Neutrophil (primary cell): ENCODE measurements at regions not wholly inside any gene's neighbourhood (a gene's known extent, or its start where the extent isn't known, plus 50 kb on each side); places are given as distances from the start of the nearest gene placed in this dataset.

Experiments
- H3K27ac ChIP-seq: fragments of 200-600 bp; sonication (generic); 2 replicates; pipeline ENCODE4 v1.5.1; 2016; ENCODE audit warnings: mild to moderate bottlenecking, moderate library complexity
- H3K27me3 ChIP-seq: fragments of 200-600 bp; sonication (generic); 2 replicates; pipeline ENCODE4 v1.6.0; 2016; ENCODE audit warnings: mild to moderate bottlenecking
- H3K36me3 ChIP-seq: fragments of 200-600 bp; sonication (generic); 2 replicates; pipeline ENCODE4 v1.5.1; 2017
- H3K4me1 ChIP-seq, 2 experiments: fragments of 200-600 bp in 1 of 2; sonication (generic) in 1 of 2; 1 replicate in 1 of 2; 2 replicates in 1 of 2; pipeline versions ENCODE4 v1.5.1 to v1.6.1; 2013 to 2016; ENCODE audit warnings: low read depth in 1 of 2, low read length in 1 of 2, mild to moderate bottlenecking in 1 of 2, moderate library complexity in 1 of 2; ENCODE audit not compliant: control insufficient read depth in 1 of 2, insufficient read depth in 1 of 2
- H3K4me3 ChIP-seq, 2 experiments: fragments of 200-600 bp in 1 of 2; sonication (generic) in 1 of 2; 1 replicate in 1 of 2; 2 replicates in 1 of 2; pipeline ENCODE4 v1.5.1; 2013 to 2016; ENCODE audit warnings: low read depth in 1 of 2, low read length in 1 of 2, mild to moderate bottlenecking in 1 of 2, moderate library complexity in 1 of 2
- H3K9me3 ChIP-seq: fragments of 200-600 bp; sonication (generic); 2 replicates; pipeline ENCODE4 v1.5.1; 2016
- TF ChIP-seq, protein P1 (sequence below): fragments of 200-600 bp; sonication (generic); IDR thresholded peaks from 2 replicates; pipeline ENCODE4 v1.5.1; 2016; ENCODE audit warnings: antibody characterized with exemption

DNA sequence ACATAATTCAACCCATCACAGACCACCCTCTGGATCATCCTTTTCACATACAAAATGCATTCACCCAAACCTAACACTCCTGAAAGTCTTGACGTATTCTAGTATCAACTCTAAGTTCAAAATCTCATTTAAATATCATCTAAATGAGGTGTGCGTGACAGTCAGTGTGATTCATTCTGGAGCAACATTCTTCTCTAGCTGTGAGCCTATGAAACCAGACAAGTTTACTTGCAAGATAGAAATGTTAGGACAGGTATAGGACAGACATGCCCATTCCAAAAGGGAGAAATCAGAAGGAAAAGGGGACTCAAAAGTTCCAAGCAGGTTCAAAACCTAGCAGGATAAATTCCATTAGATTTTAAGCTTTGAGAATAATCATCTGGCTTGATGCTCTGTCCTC lies 329.7 kb downstream of the CD83 start:
- Histone ChIP-seq H3K36me3 (no peaks in the 10 kb centered on the region), H3K4me1 (no peaks in the 10 kb centered on the region), H3K9me3 (no peaks in the 10 kb centered on the region), H3K27ac (no peak overlapping the region), H3K4me3 (no peak overlapping the region), H3K27me3 (peaks cover 7% of the 10 kb centered on the region)
- TF ChIP-seq, protein P1, sequence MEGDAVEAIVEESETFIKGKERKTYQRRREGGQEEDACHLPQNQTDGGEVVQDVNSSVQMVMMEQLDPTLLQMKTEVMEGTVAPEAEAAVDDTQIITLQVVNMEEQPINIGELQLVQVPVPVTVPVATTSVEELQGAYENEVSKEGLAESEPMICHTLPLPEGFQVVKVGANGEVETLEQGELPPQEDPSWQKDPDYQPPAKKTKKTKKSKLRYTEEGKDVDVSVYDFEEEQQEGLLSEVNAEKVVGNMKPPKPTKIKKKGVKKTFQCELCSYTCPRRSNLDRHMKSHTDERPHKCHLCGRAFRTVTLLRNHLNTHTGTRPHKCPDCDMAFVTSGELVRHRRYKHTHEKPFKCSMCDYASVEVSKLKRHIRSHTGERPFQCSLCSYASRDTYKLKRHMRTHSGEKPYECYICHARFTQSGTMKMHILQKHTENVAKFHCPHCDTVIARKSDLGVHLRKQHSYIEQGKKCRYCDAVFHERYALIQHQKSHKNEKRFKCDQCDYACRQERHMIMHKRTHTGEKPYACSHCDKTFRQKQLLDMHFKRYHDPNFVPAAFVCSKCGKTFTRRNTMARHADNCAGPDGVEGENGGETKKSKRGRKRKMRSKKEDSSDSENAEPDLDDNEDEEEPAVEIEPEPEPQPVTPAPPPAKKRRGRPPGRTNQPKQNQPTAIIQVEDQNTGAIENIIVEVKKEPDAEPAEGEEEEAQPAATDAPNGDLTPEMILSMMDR, result no peak

DNA sequence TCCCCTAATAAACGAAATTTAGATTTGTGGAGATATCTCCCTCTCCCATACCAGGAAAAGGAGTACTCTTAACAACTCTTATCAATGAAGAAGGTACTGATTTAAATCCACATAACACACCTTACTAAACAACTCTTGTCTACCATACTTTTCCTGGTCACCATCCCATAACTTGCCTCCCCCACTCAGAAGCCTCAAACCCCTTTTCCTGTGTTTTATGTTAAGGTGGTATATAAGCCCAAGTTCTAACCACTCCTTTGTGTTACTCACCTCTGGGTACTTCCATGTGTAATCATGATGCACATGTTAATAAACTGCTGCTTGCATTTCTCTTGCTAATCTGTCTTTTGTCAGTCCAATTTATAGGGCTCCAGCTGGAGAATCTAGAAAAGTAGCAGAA lies 330.7 kb downstream of the CD83 start:
- Histone ChIP-seq H3K36me3 (no peaks in the 10 kb centered on the region), H3K27ac (no peak overlapping the region)
- TF ChIP-seq, protein P1, result no peak

DNA sequence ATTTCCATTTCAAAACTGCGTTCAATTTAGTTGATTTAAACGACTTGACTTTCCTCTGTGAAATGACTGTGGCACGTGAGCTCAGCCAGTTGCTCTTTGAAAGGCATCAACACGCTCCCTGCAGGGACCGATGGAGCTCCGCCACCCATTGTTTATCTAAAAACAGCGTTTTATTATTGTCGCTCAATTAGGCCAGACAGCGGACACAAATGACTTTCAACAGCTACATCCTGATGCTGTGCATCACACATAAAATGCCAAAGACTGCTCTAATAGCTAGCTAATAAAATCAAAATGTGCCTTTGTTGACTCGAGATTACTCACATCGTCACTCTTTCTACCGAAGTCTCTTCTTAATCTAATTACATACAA lies 332.5 kb downstream of the CD83 start:
- Histone ChIP-seq H3K4me1 (peaks cover 7 to 11% of the 10 kb centered on the region in 2 experiments), H3K27me3 (peaks cover 8% of the 10 kb centered on the region), H3K9me3 (no peaks in the 10 kb centered on the region), H3K27ac (no peak overlapping the region), H3K4me3 (no peak overlapping the region), H3K36me3 (no peaks in the 10 kb centered on the region)
- TF ChIP-seq, protein P1, result no peak

More for the DNA sequence above, 330.7 kb downstream of the CD83 start:
- peaks cover 8% of the 10 kb centered on the region for H3K27me3 ChIP-seq
- H3K4me3 ChIP-seq, result no peak overlapping the region
- no peaks in the 10 kb centered on the region for H3K9me3 ChIP-seq
- H3K4me1 ChIP-seq, result peaks cover 5 to 9% of the 10 kb centered on the region in 2 experiments

DNA sequence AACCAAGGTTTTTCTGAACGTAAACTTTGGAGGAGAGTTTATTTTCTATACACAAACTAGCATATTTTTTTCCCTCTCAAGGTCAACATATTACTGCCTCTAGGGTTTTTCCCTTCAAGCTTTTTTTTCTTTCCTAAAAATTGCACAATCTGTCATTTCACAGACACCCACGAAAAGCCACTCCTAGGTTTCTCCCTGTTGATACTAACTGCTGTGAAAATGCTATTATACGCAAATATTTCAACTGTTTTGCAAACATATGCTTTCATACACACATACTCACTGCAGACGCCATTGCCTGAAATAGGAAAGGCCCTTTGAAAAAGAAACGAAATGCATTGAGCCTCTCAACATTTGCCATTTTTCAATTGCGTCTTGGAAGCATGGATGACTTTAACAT lies 333.0 kb downstream of the CD83 start:
- H3K27me3 ChIP-seq, result peaks cover 8% of the 10 kb centered on the region
- H3K4me3 ChIP-seq, result no peak overlapping the region
- peaks cover 7 to 11% of the 10 kb centered on the region in 2 experiments for H3K4me1 ChIP-seq
- no peak overlapping the region for H3K27ac ChIP-seq
- TF ChIP-seq, protein P1, result no peak
- H3K36me3 ChIP-seq, result no peaks in the 10 kb centered on the region
- H3K9me3 ChIP-seq, result no peaks in the 10 kb centered on the region

DNA sequence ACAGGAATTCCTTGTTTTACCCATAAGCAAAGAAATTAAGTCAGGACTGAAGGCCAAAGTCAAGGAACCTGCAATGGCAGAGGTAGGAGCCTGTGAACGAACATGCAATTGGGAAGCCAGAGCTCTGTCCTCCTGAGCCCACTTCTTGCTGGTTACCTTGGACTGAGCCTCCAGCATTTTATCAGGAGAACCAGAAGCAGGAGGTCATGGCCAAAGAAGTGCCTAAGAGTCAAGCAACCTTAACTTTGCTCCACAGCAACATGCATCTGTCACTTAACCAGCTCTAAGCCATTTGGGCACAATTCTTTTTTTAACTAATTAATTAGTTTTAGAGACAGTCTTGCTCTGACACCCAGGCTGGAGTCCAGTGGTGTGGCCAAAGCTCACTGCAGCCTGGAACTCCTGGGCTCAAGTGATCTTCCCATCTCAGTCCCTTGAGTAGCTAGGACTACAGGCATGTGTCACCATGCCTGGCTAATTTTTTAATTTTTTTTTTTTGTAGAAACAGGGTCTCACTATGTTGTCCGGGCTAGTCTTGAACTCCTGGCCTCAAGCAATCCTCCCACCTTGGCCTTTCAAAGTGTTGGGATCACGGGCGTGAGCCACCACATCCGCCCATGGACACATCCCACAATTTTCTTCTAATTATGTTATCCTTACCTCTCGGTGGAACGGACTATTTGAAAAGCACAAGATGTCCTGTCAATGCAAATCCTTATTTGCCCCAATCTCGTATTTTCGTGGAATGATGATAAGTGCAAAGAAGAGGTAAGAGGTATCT lies 334.2 kb downstream of the CD83 start:
- Histone ChIP-seq H3K36me3 (no peaks in the 10 kb centered on the region), H3K27ac (no peak overlapping the region), H3K27me3 (peaks cover 8% of the 10 kb centered on the region), H3K4me1 (peaks cover 7 to 11% of the 10 kb centered on the region in 2 experiments), H3K9me3 (no peaks in the 10 kb centered on the region), H3K4me3 (no peak overlapping the region)
- TF ChIP-seq, protein P1, result no peak
